SU-DHL-6 (cell line): ENCODE measurements at regions not wholly inside any gene's neighbourhood (a gene's known extent, or its start where the extent isn't known, plus 50 kb on each side); places are given as distances from the start of the nearest gene placed in this dataset.

Experiments used
- H2AFZ ChIP-seq: fragments of 200-600 bp; sonication (generic); 2 replicates; pipeline ENCODE4 v1.6.1; 2014; ENCODE audit warnings: low read depth, mild to moderate bottlenecking, moderate library complexity, mixed read lengths, antibody characterized with exemption, low read length; ENCODE audit not compliant: severe bottlenecking
- H3F3A ChIP-seq: fragments of 200-600 bp; shearing (Covaris generic); 2 replicates; pipeline ENCODE4 v1.6.0; 2016; ENCODE audit warnings: antibody characterized with exemption, mild to moderate bottlenecking; ENCODE audit not compliant: insufficient read depth
- H3K27ac ChIP-seq: fragments of 200-600 bp; sonication (generic); 2 replicates; pipeline ENCODE4 v1.5.1; 2016; ENCODE audit warnings: low read depth, mild to moderate bottlenecking, low read length, moderate library complexity, mixed read lengths
- H3K27me3 ChIP-seq: fragments of 200-600 bp; sonication (generic), shearing (Covaris generic); 2 replicates; pipeline ENCODE4 v1.6.0; 2014; ENCODE audit warnings: mild to moderate bottlenecking, low read length
- H3K36me3 ChIP-seq: fragments of 200-600 bp; sonication (generic); 2 replicates; pipeline ENCODE4 v1.6.1; 2014; ENCODE audit warnings: mild to moderate bottlenecking, low read length, mixed read lengths
- H3K4me2 ChIP-seq: fragments of 300-600, 200-600 bp; shearing (Covaris generic), sonication (generic); 2 replicates; pipeline ENCODE4 v1.6.0; 2014; ENCODE audit warnings: low read length, low read depth, mild to moderate bottlenecking; ENCODE audit not compliant: poor library complexity, severe bottlenecking
- H3K4me3 ChIP-seq: fragments of 200-600 bp; sonication (generic); 2 replicates; pipeline ENCODE4 v1.5.1; 2014; ENCODE audit warnings: antibody characterized with exemption, low read length, mild to moderate bottlenecking, mixed read lengths; ENCODE audit not compliant: insufficient read depth, poor library complexity, severe bottlenecking
- H3K79me2 ChIP-seq: fragments of 200-600 bp; sonication (generic); 2 replicates; pipeline ENCODE4 v1.6.1; 2014; ENCODE audit warnings: mild to moderate bottlenecking, low read length, moderate library complexity; ENCODE audit not compliant: insufficient read depth
- H3K9ac ChIP-seq: fragments of 200-600 bp; sonication (generic); 2 replicates; pipeline ENCODE4 v1.7.0; 2014; ENCODE audit warnings: mild to moderate bottlenecking, low read length
- H3K9me2 ChIP-seq: fragments of 200-600 bp; sonication (generic); replicated peaks from 2 replicates; pipeline ENCODE4 v1.6.1; 2014; ENCODE audit warnings: low read length; ENCODE audit not compliant: insufficient read depth
- H3K9me3 ChIP-seq: fragments of 200-600 bp; sonication (generic); 2 replicates; pipeline ENCODE4 v1.6.1; 2014; ENCODE audit warnings: low read length, mixed read lengths; ENCODE audit not compliant: insufficient read depth
- H4K20me1 ChIP-seq: fragments of 200-600 bp; sonication (generic); 2 replicates; pipeline ENCODE4 v1.6.1; 2014; ENCODE audit warnings: low read depth, mild to moderate bottlenecking, antibody characterized with exemption, low read length, moderate library complexity, mixed read lengths
- EZH2phosphoT487 ChIP-seq: fragments of 200-600 bp; sonication (generic), shearing (Covaris generic); conservative IDR thresholded peaks from 2 replicates; pipeline ENCODE4 v1.6.1; 2018; ENCODE audit warnings: mild to moderate bottlenecking, antibody characterized with exemption, low read length, moderate library complexity, mixed read lengths
- TF ChIP-seq, protein P1 (sequence below): fragments of 200-600 bp; sonication (generic); IDR thresholded peaks from one replicate; pipeline ENCODE4 v1.5.1; 2017; ENCODE audit warnings: antibody characterized with exemption, mild to moderate bottlenecking, low read length, moderate library complexity; ENCODE audit not compliant: insufficient read depth, poor library complexity, severe bottlenecking

DNA sequence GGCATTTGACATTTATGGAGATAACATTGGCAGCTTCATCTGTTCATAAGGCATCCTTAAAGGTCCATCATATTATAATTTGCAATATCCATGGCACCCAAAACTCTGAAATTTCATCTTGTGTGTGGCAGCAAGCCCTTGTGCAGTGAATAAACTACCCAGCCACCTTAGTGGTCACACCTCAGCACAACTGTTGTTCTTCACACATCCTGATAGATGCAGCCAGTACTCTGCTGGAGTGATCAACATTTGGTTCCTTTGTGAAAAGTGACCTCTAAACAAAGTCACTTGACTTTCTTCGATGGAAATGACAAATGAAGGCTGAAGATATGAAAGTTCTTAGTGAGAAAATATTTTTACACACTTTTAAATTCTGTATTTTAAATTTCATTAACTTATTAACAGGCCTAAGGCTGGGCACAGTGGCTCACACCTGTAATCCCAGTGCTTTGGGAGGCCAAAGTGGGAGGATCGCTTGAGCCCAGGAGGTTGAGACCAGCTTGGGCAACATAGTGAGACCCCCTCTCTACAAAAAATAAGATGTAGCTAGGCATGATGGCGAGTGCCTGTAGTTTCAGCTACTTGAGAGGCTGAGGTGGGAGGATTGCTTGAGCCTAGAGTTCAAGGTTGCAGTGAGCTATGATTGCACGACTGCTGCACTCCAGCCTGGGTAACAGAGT lies 161.4 kb downstream of the SPRY1 start:
- no peaks in the 10 kb centered on the region for H3K79me2 ChIP-seq
- no peak overlapping the region for H2AFZ ChIP-seq
- H3K9me3 ChIP-seq: no peaks in the 10 kb centered on the region
- H3K4me2 ChIP-seq: no peak overlapping the region
- H3K9me2 ChIP-seq: no peaks in the 10 kb centered on the region
- H3K9ac ChIP-seq: no peak overlapping the region
- H4K20me1 ChIP-seq: no peaks in the 10 kb centered on the region
- H3K4me3 ChIP-seq: no peak overlapping the region
- H3K27ac ChIP-seq: no peak overlapping the region
- H3K27me3 ChIP-seq: no peaks in the 10 kb centered on the region
- H3F3A ChIP-seq: no peaks in the 10 kb centered on the region
- no peak for TF ChIP-seq EZH2phosphoT487
- TF ChIP-seq, protein P1, sequence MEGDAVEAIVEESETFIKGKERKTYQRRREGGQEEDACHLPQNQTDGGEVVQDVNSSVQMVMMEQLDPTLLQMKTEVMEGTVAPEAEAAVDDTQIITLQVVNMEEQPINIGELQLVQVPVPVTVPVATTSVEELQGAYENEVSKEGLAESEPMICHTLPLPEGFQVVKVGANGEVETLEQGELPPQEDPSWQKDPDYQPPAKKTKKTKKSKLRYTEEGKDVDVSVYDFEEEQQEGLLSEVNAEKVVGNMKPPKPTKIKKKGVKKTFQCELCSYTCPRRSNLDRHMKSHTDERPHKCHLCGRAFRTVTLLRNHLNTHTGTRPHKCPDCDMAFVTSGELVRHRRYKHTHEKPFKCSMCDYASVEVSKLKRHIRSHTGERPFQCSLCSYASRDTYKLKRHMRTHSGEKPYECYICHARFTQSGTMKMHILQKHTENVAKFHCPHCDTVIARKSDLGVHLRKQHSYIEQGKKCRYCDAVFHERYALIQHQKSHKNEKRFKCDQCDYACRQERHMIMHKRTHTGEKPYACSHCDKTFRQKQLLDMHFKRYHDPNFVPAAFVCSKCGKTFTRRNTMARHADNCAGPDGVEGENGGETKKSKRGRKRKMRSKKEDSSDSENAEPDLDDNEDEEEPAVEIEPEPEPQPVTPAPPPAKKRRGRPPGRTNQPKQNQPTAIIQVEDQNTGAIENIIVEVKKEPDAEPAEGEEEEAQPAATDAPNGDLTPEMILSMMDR: no peak
- no peaks in the 10 kb centered on the region for H3K36me3 ChIP-seq

DNA sequence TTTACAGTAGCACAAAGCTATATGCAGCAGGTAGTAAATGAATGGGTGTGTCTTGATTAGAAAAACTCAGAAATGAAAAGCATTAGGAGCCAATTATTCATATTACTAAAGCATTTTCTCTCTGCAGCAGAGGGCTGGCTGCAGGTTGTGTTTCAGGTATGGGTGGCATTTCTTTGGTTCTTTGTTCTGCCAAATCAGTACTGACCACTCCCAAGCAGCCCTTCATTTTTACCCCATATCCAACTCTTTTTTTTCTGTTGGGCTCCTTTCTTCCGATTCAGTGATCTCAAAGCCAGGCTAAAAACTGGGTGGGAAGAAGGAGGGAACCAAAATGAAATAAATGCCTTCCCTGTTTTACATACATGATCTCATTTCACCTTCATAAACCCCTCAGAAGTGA lies 162.3 kb downstream of the SPRY1 start:
- no peaks in the 10 kb centered on the region for H3K79me2 ChIP-seq
- no peaks in the 10 kb centered on the region for H3K27me3 ChIP-seq
- no peaks in the 10 kb centered on the region for H3K9me2 ChIP-seq
- no peaks in the 10 kb centered on the region for H3K36me3 ChIP-seq
- H3K9me3 ChIP-seq: no peaks in the 10 kb centered on the region
- H3K4me3 ChIP-seq: no peak overlapping the region
- H3K27ac ChIP-seq: no peak overlapping the region
- no peak overlapping the region for H2AFZ ChIP-seq
- no peak overlapping the region for H3K4me2 ChIP-seq
- no peaks in the 10 kb centered on the region for H4K20me1 ChIP-seq
- no peak overlapping the region for H3K9ac ChIP-seq
- TF ChIP-seq, protein P1: no peak
- TF ChIP-seq EZH2phosphoT487: no peak
- H3F3A ChIP-seq: no peaks in the 10 kb centered on the region

DNA sequence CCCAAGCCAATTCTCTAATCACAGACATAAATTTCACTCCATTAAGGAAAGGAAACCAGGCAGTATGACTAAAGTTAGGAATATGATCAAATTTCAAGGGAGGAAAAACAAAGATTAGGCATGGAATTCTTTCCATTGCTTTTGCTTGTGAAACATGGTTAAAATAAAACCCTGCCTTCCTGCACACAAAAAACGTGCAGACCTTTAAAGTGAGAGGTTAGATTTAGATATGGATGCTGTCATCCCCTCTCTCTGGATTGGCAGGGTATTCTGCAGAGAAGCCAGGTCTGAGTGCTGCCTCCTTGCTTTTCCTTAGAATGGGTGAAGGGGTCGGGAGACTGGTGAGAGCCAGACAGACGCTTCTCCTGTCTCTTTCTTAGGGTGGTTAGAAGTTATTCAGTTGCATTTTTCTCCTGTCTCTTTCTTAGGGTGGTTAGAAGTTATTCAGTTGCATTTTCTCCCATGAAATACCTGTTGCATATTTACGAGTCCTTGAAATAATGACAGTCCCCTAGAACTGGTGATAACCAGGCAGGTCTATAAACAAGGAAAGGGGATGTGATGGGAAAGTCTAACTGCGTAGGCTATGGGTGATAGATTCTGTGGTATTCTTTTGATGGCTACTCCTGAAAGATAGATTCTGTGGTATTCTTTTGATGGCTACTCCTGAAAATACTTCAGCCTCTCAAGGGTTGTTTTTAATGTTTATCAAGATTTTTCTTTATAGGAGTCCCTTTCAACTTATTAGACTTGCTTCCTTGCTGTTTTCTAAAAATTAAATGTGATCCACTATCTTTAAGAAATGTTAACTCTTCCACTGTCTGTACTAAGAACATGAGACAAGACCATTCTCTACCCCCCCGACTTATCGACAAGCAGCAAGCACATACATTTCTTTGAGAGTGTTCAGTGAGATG lies 163.6 kb downstream of the SPRY1 start:
- no peaks in the 10 kb centered on the region for H3K36me3 ChIP-seq
- no peak overlapping the region for H3K4me2 ChIP-seq
- H3K27ac ChIP-seq: no peak overlapping the region

More for the DNA sequence above, 163.6 kb downstream of the SPRY1 start:
- H3K9ac ChIP-seq: no peak overlapping the region
- no peak overlapping the region for H3K4me3 ChIP-seq
- H3K9me2 ChIP-seq: no peaks in the 10 kb centered on the region
- H3K79me2 ChIP-seq: no peaks in the 10 kb centered on the region
- no peaks in the 10 kb centered on the region for H4K20me1 ChIP-seq
- TF ChIP-seq EZH2phosphoT487: no peak
- TF ChIP-seq, protein P1: no peak
- H3K9me3 ChIP-seq: no peaks in the 10 kb centered on the region
- H3F3A ChIP-seq: no peaks in the 10 kb centered on the region
- H2AFZ ChIP-seq: no peak overlapping the region
- H3K27me3 ChIP-seq: no peaks in the 10 kb centered on the region
